MM.1S (cell line): ENCODE measurements at regions not wholly inside any gene's neighbourhood (a gene's known extent, or its start where the extent isn't known, plus 50 kb on each side); places are given as distances from the start of the nearest gene placed in this dataset.

Source experiments
- DNase-seq: peaks from one replicate; pipeline ENCODE4 v3.0.0-alpha.2; 2015
- H2AFZ ChIP-seq: fragments of 300-600 bp; sonication (generic); 2 replicates; pipeline ENCODE4 v1.6.0; 2016; ENCODE audit warnings: antibody characterized with exemption, low read length
- H3F3A ChIP-seq: fragments of 300-600 bp; sonication (generic); 2 replicates; pipeline ENCODE4 v1.6.1; 2016; ENCODE audit warnings: mild to moderate bottlenecking, antibody characterized with exemption, low read length, moderate library complexity, mixed read lengths; ENCODE audit not compliant: insufficient read depth
- H3K27ac ChIP-seq: fragments of 300-600 bp; sonication (generic); 2 replicates; pipeline ENCODE4 v1.5.1; 2016; ENCODE audit warnings: mild to moderate bottlenecking, low read length
- H3K27me3 ChIP-seq: fragments of 300-600 bp; sonication (generic); replicated peaks from 2 replicates; pipeline ENCODE4 v1.6.0; 2016; ENCODE audit warnings: low read length; ENCODE audit not compliant: insufficient read depth
- H3K36me3 ChIP-seq: fragments of 300-600 bp; sonication (generic); replicated peaks from 2 replicates; pipeline ENCODE4 v1.6.1; 2016; ENCODE audit warnings: mild to moderate bottlenecking, low read length, mixed read lengths; ENCODE audit not compliant: insufficient read depth
- H3K4me1 ChIP-seq: fragments of 300-600 bp; sonication (generic); 2 replicates; pipeline ENCODE4 v1.6.1; 2016; ENCODE audit warnings: low read length, mixed read lengths
- H3K4me2 ChIP-seq: fragments of 300-600 bp; sonication (generic); 2 replicates; pipeline ENCODE4 v1.6.0; 2016; ENCODE audit warnings: low read depth, low read length
- H3K4me3 ChIP-seq: fragments of 300-600 bp; sonication (generic); 2 replicates; pipeline ENCODE4 v1.5.1; 2016; ENCODE audit warnings: low read length, mixed read lengths
- H3K79me2 ChIP-seq: fragments of 300-600 bp; sonication (generic); 2 replicates; pipeline ENCODE4 v1.6.1; 2016; ENCODE audit warnings: mixed run types, low read length, mixed read lengths
- H3K9ac ChIP-seq: fragments of 300-600 bp; sonication (generic); 2 replicates; pipeline ENCODE4 v1.6.1; 2016; ENCODE audit warnings: low read length, mixed read lengths
- H3K9me2 ChIP-seq: fragments of 300-600 bp; sonication (generic); replicated peaks from 2 replicates; pipeline ENCODE4 v1.6.1; 2016; ENCODE audit warnings: mild to moderate bottlenecking, low read length, mixed read lengths; ENCODE audit not compliant: insufficient read depth
- H3K9me3 ChIP-seq: fragments of 300-600 bp; sonication (generic); replicated peaks from 2 replicates; pipeline ENCODE4 v1.6.1; 2016; ENCODE audit warnings: mild to moderate bottlenecking, low read length, mixed read lengths; ENCODE audit not compliant: insufficient read depth
- H4K20me1 ChIP-seq: fragments of 300-600 bp; sonication (generic); 2 replicates; pipeline ENCODE4 v1.6.1; 2016; ENCODE audit warnings: mild to moderate bottlenecking, low read length, moderate library complexity, mixed read lengths; ENCODE audit not compliant: insufficient read depth
- EZH2 ChIP-seq: fragments of 300-600 bp; sonication (generic); optimal IDR thresholded peaks from 2 replicates; pipeline ENCODE3; 2017; ENCODE audit warnings: low read depth, mild to moderate bottlenecking, antibody characterized with exemption, low read length, mixed read lengths
- EZH2phosphoT487 ChIP-seq: fragments of 300-600 bp; sonication (generic); IDR thresholded peaks from 2 replicates; pipeline ENCODE4 v1.6.1; 2018; ENCODE audit warnings: antibody characterized with exemption, low read length
- TF ChIP-seq, protein P1 (sequence below): fragments of 300-600 bp; sonication (generic); IDR thresholded peaks from 2 replicates; pipeline ENCODE4 v1.5.1; 2016; ENCODE audit warnings: antibody characterized with exemption, low read length, mixed read lengths

DNA sequence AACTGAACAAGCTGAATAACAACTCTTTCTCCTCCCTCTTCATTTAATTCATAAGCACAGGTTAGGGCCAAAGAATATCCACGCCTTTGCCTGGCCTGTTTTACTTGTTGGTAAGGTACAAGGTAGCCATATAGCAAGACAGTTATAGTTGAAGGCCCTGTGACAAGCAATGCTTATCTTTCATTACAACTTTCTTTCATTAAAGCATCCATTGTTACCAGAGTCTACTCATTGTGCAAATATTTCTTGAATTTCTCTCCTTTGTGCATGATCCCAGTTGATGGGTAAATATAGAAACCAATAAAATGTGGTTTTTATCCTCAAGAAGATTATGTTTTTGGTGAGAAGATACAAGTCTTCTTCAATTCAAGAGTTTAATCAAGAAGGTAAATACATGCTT lies 140.2 kb downstream of the UBE2E3 start:
- H3K9me2 ChIP-seq: no peaks in the 10 kb centered on the region
- no peak for TF ChIP-seq EZH2phosphoT487
- TF ChIP-seq, protein P1, sequence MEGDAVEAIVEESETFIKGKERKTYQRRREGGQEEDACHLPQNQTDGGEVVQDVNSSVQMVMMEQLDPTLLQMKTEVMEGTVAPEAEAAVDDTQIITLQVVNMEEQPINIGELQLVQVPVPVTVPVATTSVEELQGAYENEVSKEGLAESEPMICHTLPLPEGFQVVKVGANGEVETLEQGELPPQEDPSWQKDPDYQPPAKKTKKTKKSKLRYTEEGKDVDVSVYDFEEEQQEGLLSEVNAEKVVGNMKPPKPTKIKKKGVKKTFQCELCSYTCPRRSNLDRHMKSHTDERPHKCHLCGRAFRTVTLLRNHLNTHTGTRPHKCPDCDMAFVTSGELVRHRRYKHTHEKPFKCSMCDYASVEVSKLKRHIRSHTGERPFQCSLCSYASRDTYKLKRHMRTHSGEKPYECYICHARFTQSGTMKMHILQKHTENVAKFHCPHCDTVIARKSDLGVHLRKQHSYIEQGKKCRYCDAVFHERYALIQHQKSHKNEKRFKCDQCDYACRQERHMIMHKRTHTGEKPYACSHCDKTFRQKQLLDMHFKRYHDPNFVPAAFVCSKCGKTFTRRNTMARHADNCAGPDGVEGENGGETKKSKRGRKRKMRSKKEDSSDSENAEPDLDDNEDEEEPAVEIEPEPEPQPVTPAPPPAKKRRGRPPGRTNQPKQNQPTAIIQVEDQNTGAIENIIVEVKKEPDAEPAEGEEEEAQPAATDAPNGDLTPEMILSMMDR: no peak
- TF ChIP-seq EZH2: no peak
- no peak overlapping the region for H3K4me2 ChIP-seq
- H3K9ac ChIP-seq: no peak overlapping the region
- no peaks in the 10 kb centered on the region for H3K9me3 ChIP-seq
- H3K36me3 ChIP-seq: no peaks in the 10 kb centered on the region
- no peak overlapping the region for H3K4me3 ChIP-seq
- no peaks in the 10 kb centered on the region for H3K27me3 ChIP-seq
- H2AFZ ChIP-seq: no peak overlapping the region
- no peaks in the 10 kb centered on the region for H3K79me2 ChIP-seq
- peaks cover 6% of the 10 kb centered on the region; the same call in 1 of the 2 replicates for H3K4me1 ChIP-seq
- peaks cover 5% of the 10 kb centered on the region for H3F3A ChIP-seq
- H4K20me1 ChIP-seq: no peaks in the 10 kb centered on the region
- DNase-seq: no peak
- no peak overlapping the region for H3K27ac ChIP-seq

DNA sequence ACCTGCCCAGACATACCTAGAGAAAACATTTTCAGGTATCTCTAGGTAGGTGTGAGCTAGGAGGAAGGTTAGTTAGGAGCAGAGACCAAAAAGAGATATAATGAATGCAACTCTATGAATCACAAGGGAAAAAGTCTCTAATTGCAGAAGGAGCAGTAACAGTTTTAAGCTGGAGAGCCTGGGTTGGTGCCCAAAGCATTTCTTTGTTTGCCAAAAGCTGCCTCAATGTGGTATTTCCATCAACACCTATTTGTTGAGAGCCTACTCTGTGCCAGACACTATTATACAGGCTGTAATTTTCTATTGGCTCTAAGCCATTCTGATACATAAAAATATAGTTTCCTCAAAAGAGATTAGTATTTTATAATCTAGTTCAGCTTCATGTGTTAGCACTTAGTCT lies 141.6 kb downstream of the UBE2E3 start:
- no peak overlapping the region for H2AFZ ChIP-seq
- no peak for DNase-seq
- no peaks in the 10 kb centered on the region for H4K20me1 ChIP-seq

DNA sequence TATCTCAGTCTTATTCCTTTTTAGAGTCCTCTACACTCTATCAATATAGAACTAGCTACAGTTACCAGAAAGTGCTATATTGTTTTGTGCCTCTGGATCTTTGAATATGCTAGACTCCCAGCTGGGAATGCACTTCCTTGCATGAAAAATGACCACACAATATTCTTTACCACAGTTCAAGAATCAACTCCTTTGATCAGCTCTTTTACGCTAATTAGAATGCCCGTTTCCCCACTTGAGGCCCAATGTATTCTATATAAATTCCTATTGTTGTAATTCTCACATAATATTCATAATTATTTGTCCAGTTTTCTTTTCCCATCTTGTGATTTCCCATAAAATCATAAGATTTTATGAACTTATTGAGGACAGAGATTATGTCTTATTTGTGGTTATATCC lies 142.2 kb downstream of the UBE2E3 start:
- H3K79me2 ChIP-seq: no peaks in the 10 kb centered on the region
- H3K9me3 ChIP-seq: no peaks in the 10 kb centered on the region
- no peaks in the 10 kb centered on the region for H3K9me2 ChIP-seq
- H3F3A ChIP-seq: peaks cover 5% of the 10 kb centered on the region
- no peak overlapping the region for H3K9ac ChIP-seq
- H3K27ac ChIP-seq: no peak overlapping the region
- no peaks in the 10 kb centered on the region for H3K27me3 ChIP-seq
- no peak overlapping the region for H2AFZ ChIP-seq
- H4K20me1 ChIP-seq: no peaks in the 10 kb centered on the region
- no peaks in the 10 kb centered on the region for H3K36me3 ChIP-seq
- H3K4me3 ChIP-seq: no peak overlapping the region
- TF ChIP-seq, protein P1: no peak
- no peak for TF ChIP-seq EZH2
- no peak for TF ChIP-seq EZH2phosphoT487
- DNase-seq: no peak
- no peak overlapping the region for H3K4me2 ChIP-seq
- peaks cover 6% of the 10 kb centered on the region; the same call in 1 of the 2 replicates for H3K4me1 ChIP-seq

More for the DNA sequence above, 141.6 kb downstream of the UBE2E3 start:
- H3K4me1 ChIP-seq: peaks cover 6% of the 10 kb centered on the region; the same call in 1 of the 2 replicates
- H3K79me2 ChIP-seq: no peaks in the 10 kb centered on the region
- TF ChIP-seq, protein P1: no peak
- TF ChIP-seq EZH2 (no peak), EZH2phosphoT487 (no peak)
- no peaks in the 10 kb centered on the region for H3K9me2 ChIP-seq
- no peak overlapping the region for H3K9ac ChIP-seq
- no peak overlapping the region for H3K4me2 ChIP-seq
- H3K9me3 ChIP-seq: no peaks in the 10 kb centered on the region
- H3K36me3 ChIP-seq: no peaks in the 10 kb centered on the region
- no peak overlapping the region for H3K27ac ChIP-seq
- H3K27me3 ChIP-seq: no peaks in the 10 kb centered on the region
- H3K4me3 ChIP-seq: no peak overlapping the region
- peaks cover 5% of the 10 kb centered on the region for H3F3A ChIP-seq
